Mesenchymal stem cell (in vitro differentiated cells and primary cell): ENCODE measurements at regions not wholly inside any gene's neighbourhood (a gene's known extent, or its start where the extent isn't known, plus 50 kb on each side); places are given as distances from the start of the nearest gene placed in this dataset.

ENCODE experiments used
- DNase-seq: peaks from one replicate; pipeline ENCODE4 v3.0.0-alpha.2; 2013
- H2AFZ ChIP-seq: one replicate; pipeline ENCODE4 v1.6.1; 2013; ENCODE audit warnings: low read depth, mild to moderate bottlenecking, control low read depth, inconsistent platforms, low read length, moderate library complexity
- H2AK5ac ChIP-seq: 2 replicates; pipeline ENCODE4 v1.6.1; 2013; ENCODE audit warnings: low read length, moderate library complexity, mild to moderate bottlenecking, inconsistent platforms; ENCODE audit not compliant: severe bottlenecking
- H2BK120ac ChIP-seq: one replicate; pipeline ENCODE4 v1.6.1; 2013; ENCODE audit warnings: low read depth, mild to moderate bottlenecking, inconsistent platforms, low read length, moderate library complexity
- H2BK12ac ChIP-seq, 2 experiments: one replicate each; pipeline ENCODE4 v1.6.1; 2013; ENCODE audit warnings: inconsistent platforms in 2 of 2, low read length in 2 of 2, mild to moderate bottlenecking in 2 of 2, moderate library complexity in 2 of 2, control low read depth in 1 of 2
- H2BK15ac ChIP-seq: one replicate; pipeline ENCODE4 v1.6.1; 2013; ENCODE audit warnings: mild to moderate bottlenecking, low read depth, inconsistent platforms; ENCODE audit not compliant: poor library complexity, severe bottlenecking
- H2BK5ac ChIP-seq: 2 replicates; pipeline ENCODE4 v1.6.1; 2013; ENCODE audit warnings: low read depth, mild to moderate bottlenecking, low read length, control low read depth, inconsistent platforms; ENCODE audit not compliant: poor library complexity, severe bottlenecking
- H3K14ac ChIP-seq, 2 experiments: one replicate each; pipeline ENCODE4 v1.6.1; 2013; ENCODE audit warnings: inconsistent platforms in 2 of 2, low read length in 2 of 2, control low read depth in 1 of 2, mild to moderate bottlenecking in 1 of 2, moderate library complexity in 1 of 2
- H3K18ac ChIP-seq, 2 experiments: one replicate each; pipeline ENCODE4 v1.6.1; 2013; ENCODE audit warnings: inconsistent platforms in 2 of 2, low read length in 2 of 2, control low read depth in 1 of 2, low read depth in 1 of 2, mild to moderate bottlenecking in 1 of 2
- H3K23ac ChIP-seq, 2 experiments: one replicate each; pipeline ENCODE4 v1.6.1; 2013; ENCODE audit warnings: inconsistent platforms in 2 of 2, low read length in 2 of 2, mild to moderate bottlenecking in 2 of 2, moderate library complexity in 2 of 2, control low read depth in 1 of 2
- H3K27ac ChIP-seq: 2 replicates; pipeline ENCODE4 v1.5.1; 2013; ENCODE audit warnings: mild to moderate bottlenecking, moderate library complexity, low read length, control low read depth, inconsistent platforms; ENCODE audit not compliant: poor library complexity, severe bottlenecking
- H3K27me3 ChIP-seq, 2 experiments: 2 replicates each; pipeline versions ENCODE4 v1.6.1 to v1.7.0; 2013; ENCODE audit warnings: low read length in 2 of 2, mild to moderate bottlenecking in 2 of 2, moderate library complexity in 2 of 2, control low read depth in 1 of 2, inconsistent platforms in 1 of 2; ENCODE audit not compliant: control insufficient read depth in 1 of 2, insufficient read depth in 1 of 2
- H3K36me3 ChIP-seq, 2 experiments: 2 replicates each; pipeline versions ENCODE4 v1.6.1 to v1.7.0; 2013; ENCODE audit warnings: low read length in 2 of 2, control low read depth in 1 of 2, inconsistent platforms in 1 of 2, low read depth in 1 of 2, mild to moderate bottlenecking in 1 of 2; ENCODE audit not compliant: insufficient read depth in 2 of 2, control insufficient read depth in 1 of 2
- H3K4ac ChIP-seq, 2 experiments: one replicate each; pipeline ENCODE4 v1.6.1; 2013; ENCODE audit warnings: inconsistent platforms in 2 of 2, low read length in 2 of 2, mild to moderate bottlenecking in 2 of 2, moderate library complexity in 2 of 2, control low read depth in 1 of 2, low read depth in 1 of 2
- H3K4me1 ChIP-seq: 2 replicates; pipeline ENCODE4 v1.6.1; 2013; ENCODE audit warnings: low read depth, low read length, control low read depth; ENCODE audit not compliant: control insufficient read depth, insufficient read depth
- H3K4me2 ChIP-seq: 2 replicates; pipeline ENCODE4 v1.6.1; 2013; ENCODE audit warnings: low read length, mild to moderate bottlenecking, inconsistent platforms; ENCODE audit not compliant: poor library complexity, severe bottlenecking
- H3K4me3 ChIP-seq, 2 experiments: 2 replicates each; pipeline versions ENCODE4 v1.5.1 to v1.7.0; 2013; ENCODE audit warnings: low read length in 2 of 2, mild to moderate bottlenecking in 2 of 2, control low read depth in 1 of 2, low read depth in 1 of 2; ENCODE audit not compliant: insufficient read depth in 1 of 2
- H3K79me1 ChIP-seq: replicated peaks from 2 replicates; pipeline ENCODE4 v1.6.1; 2013; ENCODE audit warnings: mild to moderate bottlenecking, control low read depth, low read length, inconsistent platforms; ENCODE audit not compliant: poor library complexity, severe bottlenecking
- H3K9ac ChIP-seq: 2 replicates; pipeline ENCODE4 v1.7.0; 2013; ENCODE audit warnings: mild to moderate bottlenecking, low read length, moderate library complexity
- H3K9me3 ChIP-seq: 2 replicates; pipeline ENCODE4 v1.7.0; 2013; ENCODE audit warnings: mild to moderate bottlenecking, low read length; ENCODE audit not compliant: control insufficient read depth
- H4K8ac ChIP-seq: one replicate; pipeline ENCODE4 v1.6.1; 2013; ENCODE audit warnings: inconsistent platforms, mild to moderate bottlenecking, low read length, moderate library complexity
- H4K91ac ChIP-seq: one replicate; pipeline ENCODE4 v1.6.1; 2013; ENCODE audit warnings: mild to moderate bottlenecking, low read length, inconsistent platforms
- WGBS: methylation state at CpG from one replicate; pipeline ENCODE4 v1.1.7; 2013; ENCODE audit warnings: mixed read lengths; 5-methylcytosine and 5-hydroxymethylcytosine counted together

- Histone ChIP-seq H3K9me3 (no peaks in the 10 kb centered on the region), H3K23ac (no peak overlapping the region), H3K4me2 (no peak overlapping the region), H3K18ac (no peak overlapping the region), H2BK12ac (no peak overlapping the region), H3K4me3 (no peak overlapping the region), H2AFZ (no peak overlapping the region), H3K27me3 (peaks cover 18 to 36% of the 10 kb centered on the region in 2 experiments), H3K9ac (no peak overlapping the region), H3K79me1 (no peaks in the 10 kb centered on the region), H2BK5ac (no peak overlapping the region), H3K14ac (no peak overlapping the region), H2AK5ac (no peak overlapping the region), H3K36me3 (no peaks in the 10 kb centered on the region), H4K91ac (no peak overlapping the region), H3K27ac (no peak overlapping the region), H2BK15ac (no peak overlapping the region), H4K8ac (no peak overlapping the region), H3K4ac (no peak overlapping the region), H2BK120ac (no peak overlapping the region), H3K4me1 (no peaks in the 10 kb centered on the region)
- 75% methylated on average over 2 of the region's 2 CpGs for WGBS
- no peak for DNase-seq
Measured at GRCh38 chr16:54219709-54220108, 66.9 kb downstream of the IRX3 start.

- no peak overlapping the region for H2BK12ac ChIP-seq
- no peak overlapping the region for H3K9ac ChIP-seq
- no peak overlapping the region for H2AK5ac ChIP-seq
- no peak overlapping the region for H4K91ac ChIP-seq
- no peaks in the 10 kb centered on the region for H3K4me1 ChIP-seq
- H2BK15ac ChIP-seq, result no peak overlapping the region
- H2BK120ac ChIP-seq, result no peak overlapping the region
- H3K27me3 ChIP-seq, result peaks cover 34 to 65% of the 10 kb centered on the region in 2 experiments
- H4K8ac ChIP-seq, result no peak overlapping the region
- H3K14ac ChIP-seq, result no peak overlapping the region
- H3K79me1 ChIP-seq, result no peaks in the 10 kb centered on the region
- H2AFZ ChIP-seq, result no peak overlapping the region
- no peak overlapping the region for H3K23ac ChIP-seq
- H3K27ac ChIP-seq, result no peak overlapping the region
- DNase-seq, result no peak
- 86% methylated on average over 4 of the region's 4 CpGs for WGBS
- no peak overlapping the region for H3K4ac ChIP-seq
- no peak overlapping the region for H3K18ac ChIP-seq
- H3K9me3 ChIP-seq, result no peaks in the 10 kb centered on the region
- H3K4me2 ChIP-seq, result no peak overlapping the region
- no peak overlapping the region for H2BK5ac ChIP-seq
- H3K36me3 ChIP-seq, result no peaks in the 10 kb centered on the region
- H3K4me3 ChIP-seq, result no peak overlapping the region
Measured at GRCh38 chr16:54216688-54217087, 69.9 kb downstream of the IRX3 start.

DNA sequence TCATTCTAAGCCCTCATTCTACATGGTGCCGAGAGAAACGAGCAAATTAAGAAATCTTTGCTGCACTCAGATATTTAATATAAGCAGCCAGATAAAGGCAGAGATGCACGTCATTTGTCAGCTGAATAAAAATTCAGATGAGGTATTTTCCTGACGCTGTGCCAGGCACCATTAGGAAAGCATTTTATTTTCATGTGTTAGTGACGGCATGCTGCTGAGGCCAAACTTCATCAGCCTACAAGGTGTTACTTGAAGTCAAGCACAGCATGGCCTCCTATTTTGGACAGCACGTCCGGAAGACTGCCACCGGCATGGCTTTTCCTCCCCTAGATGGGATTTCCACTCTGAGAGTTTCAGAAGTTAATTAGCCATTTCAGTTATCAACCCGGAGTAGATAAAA lies 70.3 kb downstream of the IRX3 start:
- H3K36me3 ChIP-seq, result no peaks in the 10 kb centered on the region
- no peak overlapping the region for H3K9ac ChIP-seq
- H2BK12ac ChIP-seq, result no peak overlapping the region
- 95% methylated on average over 8 of the region's 9 CpGs for WGBS
- no peak overlapping the region for H3K14ac ChIP-seq
- H4K8ac ChIP-seq, result no peak overlapping the region
- H3K4me3 ChIP-seq, result no peak overlapping the region
- no peak overlapping the region for H3K4me2 ChIP-seq
- H3K4me1 ChIP-seq, result no peaks in the 10 kb centered on the region
- H3K27me3 ChIP-seq, result peaks cover 34 to 69% of the 10 kb centered on the region in 2 experiments
- no peak overlapping the region for H2BK120ac ChIP-seq
- H3K27ac ChIP-seq, result no peak overlapping the region
- H4K91ac ChIP-seq, result no peak overlapping the region
- no peak overlapping the region for H3K23ac ChIP-seq
- DNase-seq, result no peak
- no peaks in the 10 kb centered on the region for H3K79me1 ChIP-seq
- H2BK15ac ChIP-seq, result no peak overlapping the region
- no peak overlapping the region for H3K4ac ChIP-seq
- H3K18ac ChIP-seq, result no peak overlapping the region
- no peak overlapping the region for H2AFZ ChIP-seq
- H2AK5ac ChIP-seq, result no peak overlapping the region
- no peak overlapping the region for H2BK5ac ChIP-seq
- no peaks in the 10 kb centered on the region for H3K9me3 ChIP-seq

- Histone ChIP-seq H3K4me2 (no peak overlapping the region), H3K79me1 (no peaks in the 10 kb centered on the region), H2BK120ac (no peak overlapping the region), H3K4ac (no peak overlapping the region), H4K8ac (no peak overlapping the region), H3K9ac (no peak overlapping the region), H3K4me3 (no peak overlapping the region), H2BK15ac (no peak overlapping the region), H3K23ac (no peak overlapping the region), H3K4me1 (no peaks in the 10 kb centered on the region), H3K18ac (no peak overlapping the region), H3K36me3 (no peaks in the 10 kb centered on the region), H3K27me3 (peaks cover 34 to 77% of the 10 kb centered on the region in 2 experiments), H2AK5ac (no peak overlapping the region), H3K9me3 (no peaks in the 10 kb centered on the region), H3K14ac (no peak overlapping the region), H2BK12ac (no peak overlapping the region), H2BK5ac (no peak overlapping the region), H2AFZ (no peak overlapping the region), H4K91ac (no peak overlapping the region), H3K27ac (no peak overlapping the region)
- DNase-seq, result no peak
- WGBS, result 88% methylated on average over 4 of the region's 4 CpGs
Measured at GRCh38 chr16:54215471-54215870, 71.1 kb downstream of the IRX3 start.
